HG03039 (cell line): ENCODE measurements at regions not wholly inside any gene's neighbourhood (a gene's known extent, or its start where the extent isn't known, plus 50 kb on each side); places are given as distances from the start of the nearest gene placed in this dataset.
"Not testable (repeated sequence)": the region's sequence is repeated elsewhere in the genome, so short reads cannot be mapped to it uniquely, and the experiment has no call there.

Experiments used
- ATAC-seq: cut with Tn5 transposase; IDR thresholded peaks from one replicate; pipeline ENCODE4 v1.9.1; 2021; ENCODE audit warnings: mild to moderate bottlenecking, moderate library complexity; ENCODE audit not compliant: unreplicated experiment

GRCh38 chr11:11220786-11221185, 132.3 kb downstream of the CSNK2A3 start:
- ATAC-seq = no peak

DNA sequence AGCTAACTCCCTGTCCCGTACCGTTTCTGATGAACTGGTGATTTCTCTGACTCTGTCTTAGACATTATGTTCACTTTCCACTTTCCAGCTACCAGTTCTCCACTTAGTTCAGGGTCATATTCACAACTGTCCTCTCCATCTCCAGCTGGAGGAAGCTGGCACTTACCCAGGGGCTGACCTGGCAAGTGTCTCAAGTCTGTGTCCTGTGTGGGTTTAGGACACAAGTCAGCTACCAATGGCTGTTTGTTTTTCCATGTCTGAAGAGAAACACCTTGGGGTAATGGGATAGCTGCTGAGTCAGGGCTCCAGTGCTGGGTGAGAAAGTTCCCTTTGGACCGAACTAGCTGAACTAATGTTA, 134.4 kb downstream of the CSNK2A3 start:
- ATAC-seq = no peak

- no peak for ATAC-seq
Measured at GRCh38 chr11:11217929-11218628, 135.0 kb downstream of the CSNK2A3 start.

DNA sequence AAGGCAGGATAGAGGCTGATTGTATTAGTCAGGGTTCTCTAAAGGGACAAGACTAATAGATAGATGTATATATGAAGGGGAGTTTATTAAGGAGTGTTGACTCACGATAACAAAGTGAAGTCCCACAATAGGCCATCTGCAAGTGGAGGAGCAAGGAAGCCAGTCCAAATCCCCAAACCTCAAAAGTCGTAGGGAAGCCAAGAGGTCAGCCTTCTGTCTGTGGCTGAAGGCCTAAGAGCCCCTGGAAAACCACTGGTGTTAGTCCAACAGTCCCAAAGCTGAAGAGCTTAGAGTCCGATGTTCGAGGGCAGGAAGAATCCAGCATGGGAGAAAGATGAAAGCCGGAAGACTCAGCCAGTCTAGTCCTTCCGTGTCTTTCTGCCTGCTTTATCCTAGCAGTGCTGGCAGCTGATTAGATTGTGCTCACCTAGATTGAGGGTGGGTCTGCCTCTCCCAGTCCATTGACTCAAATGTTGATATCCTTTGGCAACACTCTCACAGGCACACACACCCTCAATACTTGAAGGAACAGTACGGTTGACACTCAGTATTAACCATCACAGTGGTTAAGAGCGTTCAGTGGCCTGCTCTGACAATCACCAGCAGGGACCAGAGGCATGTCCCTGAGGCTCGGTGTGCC, 135.6 kb downstream of the CSNK2A3 start:
- ATAC-seq = no peak

- no peak for ATAC-seq
Measured at GRCh38 chr11:11215944-11216343, 137.1 kb downstream of the CSNK2A3 start.

DNA sequence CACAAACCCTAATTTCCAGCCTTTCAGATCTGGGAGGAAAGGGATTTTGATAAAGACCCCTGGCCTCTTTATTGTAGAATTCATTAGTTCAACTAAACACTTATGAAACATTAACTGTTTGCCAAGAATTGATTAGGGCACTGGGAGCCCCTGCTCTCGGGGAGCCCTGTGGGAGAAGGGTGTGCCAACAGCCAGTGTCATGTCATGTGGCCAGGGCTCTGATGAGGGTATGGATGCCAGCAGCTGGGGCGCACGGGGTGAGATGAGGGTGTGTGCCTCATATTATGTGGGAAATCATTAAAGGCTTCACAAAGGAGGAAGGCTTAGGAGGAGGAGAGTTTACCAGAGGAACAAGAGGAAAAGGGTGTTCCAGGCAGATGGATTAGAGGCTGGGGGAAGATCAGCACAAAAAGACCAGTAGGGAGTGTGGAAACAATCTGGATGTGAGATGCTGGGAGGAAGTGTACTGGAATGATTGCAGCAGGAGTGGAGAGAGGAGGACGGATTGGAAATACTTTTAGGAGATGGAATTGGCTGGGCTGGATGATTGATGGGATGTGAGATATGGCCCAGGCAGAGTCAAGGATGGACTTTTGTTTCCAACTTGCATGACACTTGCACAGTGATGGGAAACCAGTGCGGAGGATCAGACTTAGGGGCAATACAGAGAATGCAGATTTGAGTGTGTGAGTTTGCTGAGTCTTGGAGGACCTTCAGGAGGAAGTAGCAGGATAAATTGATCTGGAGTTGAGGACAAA, 137.8 kb downstream of the CSNK2A3 start:
- ATAC-seq = no peak

- ATAC-seq = no peak
Measured at GRCh38 chr11:11213117-11213516, 139.9 kb downstream of the CSNK2A3 start.

- no peak for ATAC-seq
Measured at GRCh38 chr11:11211888-11212287, 141.2 kb downstream of the CSNK2A3 start.

- ATAC-seq = no peak
Measured at GRCh38 chr11:11211186-11211585, 141.9 kb downstream of the CSNK2A3 start.

DNA sequence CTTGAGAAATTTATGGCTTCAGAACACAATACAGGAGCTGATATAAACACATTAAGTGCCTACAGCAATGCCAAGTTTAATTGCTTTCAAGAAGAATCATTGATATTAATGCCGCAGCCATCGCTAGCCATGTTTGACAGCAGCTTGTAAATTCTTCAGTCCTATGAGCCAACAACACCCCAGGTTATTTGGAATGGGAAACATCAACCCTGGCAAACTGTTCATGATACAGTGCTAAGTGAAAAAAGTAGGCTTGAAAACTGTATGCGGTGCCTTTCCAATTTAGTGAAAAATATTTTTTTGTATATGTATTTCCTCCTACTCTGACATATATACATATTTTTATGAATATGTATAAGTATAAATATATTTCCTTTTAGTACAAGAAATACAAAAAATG, 142.6 kb downstream of the CSNK2A3 start:
- ATAC-seq = no peak

- no peak for ATAC-seq
Measured at GRCh38 chr11:11209967-11210366, 143.1 kb downstream of the CSNK2A3 start.

GRCh38 chr11:11208994-11209393, 144.1 kb downstream of the CSNK2A3 start:
- ATAC-seq = no peak

- no peak for ATAC-seq
Measured at GRCh38 chr11:11207428-11207827, 145.6 kb downstream of the CSNK2A3 start.

DNA sequence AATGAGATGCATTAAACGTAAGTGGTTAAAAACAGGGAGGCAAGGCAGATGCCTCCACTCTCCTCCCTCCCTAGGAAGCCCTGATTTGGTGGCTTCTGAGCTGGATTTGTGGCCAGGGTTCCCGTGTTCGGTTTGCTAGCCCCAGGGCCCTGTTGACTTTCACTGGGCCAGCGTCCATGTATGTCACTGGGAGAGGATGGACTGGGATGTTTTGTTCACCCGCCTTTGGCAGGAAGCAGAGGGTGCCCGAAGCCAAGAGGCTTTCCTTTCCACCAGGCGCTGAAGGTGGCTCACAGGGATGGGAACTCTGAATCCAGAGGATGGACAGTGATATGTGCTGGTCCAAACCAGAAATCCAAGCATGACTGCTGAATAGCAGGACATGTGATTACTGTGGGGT, 146.6 kb downstream of the CSNK2A3 start:
- ATAC-seq = no peak

GRCh38 chr11:11202885-11203284, 150.2 kb downstream of the CSNK2A3 start:
- no peak for ATAC-seq

- ATAC-seq = not testable (repeated sequence)
Measured at GRCh38 chr11:11201302-11201701, 151.7 kb downstream of the CSNK2A3 start.

- ATAC-seq = no peak
Measured at GRCh38 chr11:11192541-11192940, 160.5 kb downstream of the CSNK2A3 start.

DNA sequence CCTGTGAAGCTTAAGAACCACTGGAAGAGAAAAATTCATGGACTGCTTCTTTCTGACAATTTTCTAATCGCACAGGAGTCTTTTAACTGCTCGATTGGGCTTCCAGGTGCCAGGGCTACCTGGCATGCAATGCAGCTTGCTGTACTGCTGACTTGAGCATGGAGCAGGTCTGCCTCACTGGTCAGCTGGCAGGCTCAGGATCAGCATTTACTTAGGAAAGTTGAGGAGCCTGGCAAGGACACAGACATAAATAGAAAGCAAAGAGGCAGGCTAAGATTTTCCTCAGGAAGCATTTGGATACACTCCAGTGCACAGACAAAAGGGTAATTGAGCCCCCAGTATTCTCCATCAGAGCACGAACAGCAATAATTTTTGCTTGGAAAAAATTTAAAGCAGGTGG, 163.5 kb downstream of the CSNK2A3 start:
- no peak for ATAC-seq

DNA sequence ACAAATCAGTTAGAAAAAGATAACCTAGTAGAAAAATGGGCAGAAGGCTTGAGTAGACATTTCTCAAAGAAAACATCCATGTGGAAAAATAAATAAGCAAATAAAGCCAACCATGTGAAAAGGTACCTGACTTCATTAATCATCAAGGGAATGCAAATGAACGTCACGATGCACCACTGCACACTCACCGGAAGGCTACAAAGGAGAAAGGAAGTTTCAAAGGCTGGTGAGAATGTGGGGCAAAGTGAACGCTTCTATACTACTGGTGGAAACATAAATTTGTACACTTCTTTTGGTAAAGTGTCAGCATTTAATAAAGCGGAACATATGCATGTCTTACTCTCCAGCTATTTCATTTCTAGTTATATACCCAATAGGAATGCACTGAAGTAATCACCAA, 166.8 kb downstream of the CSNK2A3 start:
- ATAC-seq = no peak

DNA sequence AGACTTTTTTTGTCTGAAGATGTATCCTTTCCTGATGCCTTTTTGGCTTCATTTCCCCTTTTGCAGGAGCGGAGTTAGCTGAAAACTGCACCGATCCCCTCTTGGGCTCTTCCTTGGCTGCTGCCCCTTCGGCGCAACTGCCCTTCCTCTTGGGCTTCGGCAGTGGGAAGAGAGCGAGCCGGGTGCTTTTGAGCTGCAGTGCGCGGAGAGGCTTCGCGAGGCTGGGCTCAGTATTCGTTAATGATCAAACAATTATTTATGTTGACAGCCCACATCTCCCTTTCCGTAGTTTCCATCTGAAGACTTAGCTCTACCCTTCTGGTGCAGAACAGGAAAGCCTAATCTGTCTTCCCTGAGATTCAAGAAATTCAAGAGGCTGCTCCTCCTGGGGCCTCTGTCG, 170.8 kb downstream of the CSNK2A3 start:
- ATAC-seq = no peak

- ATAC-seq = no peak
Measured at GRCh38 chr11:11178671-11179638, 174.1 kb downstream of the CSNK2A3 start.
